ENCODE measurements at regions not wholly inside any gene's neighbourhood (a gene's known extent, or its start where the extent isn't known, plus 50 kb on each side); places are given as distances from the start of the nearest gene placed in this dataset.

DNA sequence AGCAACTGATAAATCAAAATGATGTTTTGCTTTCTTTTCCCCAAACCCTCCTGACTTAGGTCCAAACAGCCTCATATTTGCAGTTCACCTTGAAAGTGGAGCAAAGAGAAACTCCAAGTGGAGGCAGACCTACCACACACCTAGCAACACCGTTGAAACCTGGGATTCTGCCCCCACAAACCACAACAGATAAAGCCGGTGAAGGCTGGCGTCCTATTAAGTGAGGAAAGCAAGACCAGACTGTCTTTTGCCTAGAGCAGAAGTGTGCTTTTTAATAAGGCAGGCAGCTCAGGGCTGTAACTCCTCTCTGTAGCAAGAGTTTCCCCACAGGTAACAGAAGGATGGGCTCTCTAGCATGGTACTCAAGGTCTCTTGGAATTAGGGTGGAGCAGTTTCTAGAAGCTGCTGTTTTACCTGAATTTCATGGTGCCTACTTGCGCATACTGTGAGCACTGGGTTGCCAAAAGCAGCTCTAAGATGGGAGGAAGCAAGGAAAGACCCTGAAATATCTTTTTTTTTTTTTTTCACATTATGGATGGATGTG, 336.9 kb downstream of the BCL11A start:
- DNase-seq (ENCODE audit: low read depth, low spot score) (no peak), ATAC-seq (no peak)
- ChIA-PET CTCF (no interaction called here), POLR2A (no interaction called here)
- BruUV-seq (replicated peaks): no TSS peak
- Histone ChIP-seq H3K36me3 (ENCODE audit: control insufficient read depth, insufficient read depth, low read length) (no peaks in the 10 kb centered on the region), H3K9me3 (ENCODE audit: control insufficient read depth, insufficient read depth, low read depth, low read length) (no peaks in the 10 kb centered on the region), H3K4me1 (ENCODE audit: control insufficient read depth, insufficient read depth, low read length) (no peaks in the 10 kb centered on the region), H3K4me3 (ENCODE audit: low read depth in 2 of 2, low read length in 2 of 2) (no peak overlapping the region), H3K27ac (ENCODE audit: low read length) (no peak overlapping the region), H3K27me3 (ENCODE audit: control insufficient read depth, insufficient read depth, low read length) (no peaks in the 10 kb centered on the region)
- no peak for TF ChIP-seq POLR2AphosphoS5 (IDR thresholded peaks at IDR 0.05; ENCODE audit: low read depth, low read length)
- TF ChIP-seq TCF7L2 (IDR thresholded peaks at IDR 0.05; ENCODE audit: low read depth, low read length): no peak
- TF ChIP-seq, protein P1, sequence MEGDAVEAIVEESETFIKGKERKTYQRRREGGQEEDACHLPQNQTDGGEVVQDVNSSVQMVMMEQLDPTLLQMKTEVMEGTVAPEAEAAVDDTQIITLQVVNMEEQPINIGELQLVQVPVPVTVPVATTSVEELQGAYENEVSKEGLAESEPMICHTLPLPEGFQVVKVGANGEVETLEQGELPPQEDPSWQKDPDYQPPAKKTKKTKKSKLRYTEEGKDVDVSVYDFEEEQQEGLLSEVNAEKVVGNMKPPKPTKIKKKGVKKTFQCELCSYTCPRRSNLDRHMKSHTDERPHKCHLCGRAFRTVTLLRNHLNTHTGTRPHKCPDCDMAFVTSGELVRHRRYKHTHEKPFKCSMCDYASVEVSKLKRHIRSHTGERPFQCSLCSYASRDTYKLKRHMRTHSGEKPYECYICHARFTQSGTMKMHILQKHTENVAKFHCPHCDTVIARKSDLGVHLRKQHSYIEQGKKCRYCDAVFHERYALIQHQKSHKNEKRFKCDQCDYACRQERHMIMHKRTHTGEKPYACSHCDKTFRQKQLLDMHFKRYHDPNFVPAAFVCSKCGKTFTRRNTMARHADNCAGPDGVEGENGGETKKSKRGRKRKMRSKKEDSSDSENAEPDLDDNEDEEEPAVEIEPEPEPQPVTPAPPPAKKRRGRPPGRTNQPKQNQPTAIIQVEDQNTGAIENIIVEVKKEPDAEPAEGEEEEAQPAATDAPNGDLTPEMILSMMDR (IDR thresholded peaks at IDR 0.05): no peak
- TF ChIP-seq, protein P2, sequence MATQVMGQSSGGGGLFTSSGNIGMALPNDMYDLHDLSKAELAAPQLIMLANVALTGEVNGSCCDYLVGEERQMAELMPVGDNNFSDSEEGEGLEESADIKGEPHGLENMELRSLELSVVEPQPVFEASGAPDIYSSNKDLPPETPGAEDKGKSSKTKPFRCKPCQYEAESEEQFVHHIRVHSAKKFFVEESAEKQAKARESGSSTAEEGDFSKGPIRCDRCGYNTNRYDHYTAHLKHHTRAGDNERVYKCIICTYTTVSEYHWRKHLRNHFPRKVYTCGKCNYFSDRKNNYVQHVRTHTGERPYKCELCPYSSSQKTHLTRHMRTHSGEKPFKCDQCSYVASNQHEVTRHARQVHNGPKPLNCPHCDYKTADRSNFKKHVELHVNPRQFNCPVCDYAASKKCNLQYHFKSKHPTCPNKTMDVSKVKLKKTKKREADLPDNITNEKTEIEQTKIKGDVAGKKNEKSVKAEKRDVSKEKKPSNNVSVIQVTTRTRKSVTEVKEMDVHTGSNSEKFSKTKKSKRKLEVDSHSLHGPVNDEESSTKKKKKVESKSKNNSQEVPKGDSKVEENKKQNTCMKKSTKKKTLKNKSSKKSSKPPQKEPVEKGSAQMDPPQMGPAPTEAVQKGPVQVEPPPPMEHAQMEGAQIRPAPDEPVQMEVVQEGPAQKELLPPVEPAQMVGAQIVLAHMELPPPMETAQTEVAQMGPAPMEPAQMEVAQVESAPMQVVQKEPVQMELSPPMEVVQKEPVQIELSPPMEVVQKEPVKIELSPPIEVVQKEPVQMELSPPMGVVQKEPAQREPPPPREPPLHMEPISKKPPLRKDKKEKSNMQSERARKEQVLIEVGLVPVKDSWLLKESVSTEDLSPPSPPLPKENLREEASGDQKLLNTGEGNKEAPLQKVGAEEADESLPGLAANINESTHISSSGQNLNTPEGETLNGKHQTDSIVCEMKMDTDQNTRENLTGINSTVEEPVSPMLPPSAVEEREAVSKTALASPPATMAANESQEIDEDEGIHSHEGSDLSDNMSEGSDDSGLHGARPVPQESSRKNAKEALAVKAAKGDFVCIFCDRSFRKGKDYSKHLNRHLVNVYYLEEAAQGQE (IDR thresholded peaks at IDR 0.05; ENCODE audit: insufficient read depth in 1 of 2, low read depth in 2 of 2, low read length in 1 of 2): no peak
- no peak for TF ChIP-seq SIN3A (IDR thresholded peaks at IDR 0.05; ENCODE audit: borderline replicate concordance, insufficient read depth, low read depth, low read length)
- in situ Hi-C loops (cut with HindIII; ENCODE audit: low pct_unique_long_range_greater_than_20kb, low sequenced_read_pairs): no loop called here
- intact Hi-C loops (cut with micrococcal nuclease; ENCODE audit: unreplicated experiment): no loop called here

DNA sequence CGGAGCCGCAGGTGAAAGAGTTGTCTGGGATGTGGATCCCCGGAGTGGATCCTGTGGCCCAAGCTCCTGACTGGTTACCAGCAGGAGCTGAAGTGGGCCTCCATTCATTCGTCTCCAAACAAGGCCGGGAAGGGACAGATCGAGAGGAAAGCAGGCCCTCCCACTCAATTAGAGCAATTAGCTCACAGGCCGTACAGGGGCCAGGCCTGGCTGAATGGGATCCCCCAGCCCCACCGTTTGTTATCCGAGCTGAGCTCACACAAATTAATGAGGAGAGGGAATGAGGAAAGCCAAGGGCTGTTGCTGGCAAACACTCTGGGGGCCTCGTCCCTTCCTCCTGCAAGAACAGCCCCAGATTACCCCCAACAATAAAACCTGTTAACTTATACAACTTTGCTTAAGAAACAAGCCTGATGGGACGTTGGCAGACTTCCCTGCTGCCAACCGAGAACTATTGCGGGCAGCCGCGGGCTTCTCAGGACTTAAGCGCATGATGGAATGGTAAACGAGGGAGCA, 338.0 kb downstream of the BCL11A start:
- Histone ChIP-seq H3K4me3 (ENCODE audit: low read depth in 2 of 2, low read length in 2 of 2) (no peak overlapping the region), H3K9me3 (ENCODE audit: control insufficient read depth, insufficient read depth, low read depth, low read length) (no peaks in the 10 kb centered on the region), H3K27ac (ENCODE audit: low read length) (no peak overlapping the region), H3K27me3 (ENCODE audit: control insufficient read depth, insufficient read depth, low read length) (no peaks in the 10 kb centered on the region), H3K36me3 (ENCODE audit: control insufficient read depth, insufficient read depth, low read length) (no peaks in the 10 kb centered on the region), H3K4me1 (ENCODE audit: control insufficient read depth, insufficient read depth, low read length) (no peaks in the 10 kb centered on the region)
- POLR2A ChIA-PET: no interaction called here
- ATAC-seq (no peak), DNase-seq (ENCODE audit: low read depth, low spot score) (no peak)
- in situ Hi-C loops (cut with HindIII; ENCODE audit: low pct_unique_long_range_greater_than_20kb, low sequenced_read_pairs): no loop called here
- CTCF ChIA-PET: interaction anchor here (0.6 kb wide), 1 partner anchor 15 kb away, joined by 3 read pairs; no protein-coding TSS in a partner anchor
- TF ChIP-seq, protein P2 (IDR thresholded peaks at IDR 0.05; ENCODE audit: insufficient read depth in 1 of 2, low read depth in 2 of 2, low read length in 1 of 2): no peak
- TF ChIP-seq TCF7L2 (IDR thresholded peaks at IDR 0.05; ENCODE audit: low read depth, low read length) (no peak), SIN3A (IDR thresholded peaks at IDR 0.05; ENCODE audit: borderline replicate concordance, insufficient read depth, low read depth, low read length) (no peak), POLR2AphosphoS5 (IDR thresholded peaks at IDR 0.05; ENCODE audit: low read depth, low read length) (no peak)
- TF ChIP-seq, protein P1 (IDR thresholded peaks at IDR 0.05): no peak
- BruUV-seq (replicated peaks): no TSS peak
- intact Hi-C loops (cut with micrococcal nuclease; ENCODE audit: unreplicated experiment): no loop called here
